NOMO-1 (cell line): ENCODE measurements at regions not wholly inside any gene's neighbourhood (a gene's known extent, or its start where the extent isn't known, plus 50 kb on each side); places are given as distances from the start of the nearest gene placed in this dataset.

Experiments
- DNase-seq, 2 experiments: peaks; one replicate each; lab custom pipeline; 2025; ENCODE audit not compliant: unreplicated experiment in 2 of 2; lab: John Stamatoyannopoulos, UW

- peak; percentile 22 for DNase-seq
Observed at GRCh38 chr2:74756356-74756890, 77.5 kb upstream of the HK2 start.

GRCh38 chr2:74759986-74760385 is 73.9 kb upstream of the HK2 start:
- DNase-seq, result no peak

DNA sequence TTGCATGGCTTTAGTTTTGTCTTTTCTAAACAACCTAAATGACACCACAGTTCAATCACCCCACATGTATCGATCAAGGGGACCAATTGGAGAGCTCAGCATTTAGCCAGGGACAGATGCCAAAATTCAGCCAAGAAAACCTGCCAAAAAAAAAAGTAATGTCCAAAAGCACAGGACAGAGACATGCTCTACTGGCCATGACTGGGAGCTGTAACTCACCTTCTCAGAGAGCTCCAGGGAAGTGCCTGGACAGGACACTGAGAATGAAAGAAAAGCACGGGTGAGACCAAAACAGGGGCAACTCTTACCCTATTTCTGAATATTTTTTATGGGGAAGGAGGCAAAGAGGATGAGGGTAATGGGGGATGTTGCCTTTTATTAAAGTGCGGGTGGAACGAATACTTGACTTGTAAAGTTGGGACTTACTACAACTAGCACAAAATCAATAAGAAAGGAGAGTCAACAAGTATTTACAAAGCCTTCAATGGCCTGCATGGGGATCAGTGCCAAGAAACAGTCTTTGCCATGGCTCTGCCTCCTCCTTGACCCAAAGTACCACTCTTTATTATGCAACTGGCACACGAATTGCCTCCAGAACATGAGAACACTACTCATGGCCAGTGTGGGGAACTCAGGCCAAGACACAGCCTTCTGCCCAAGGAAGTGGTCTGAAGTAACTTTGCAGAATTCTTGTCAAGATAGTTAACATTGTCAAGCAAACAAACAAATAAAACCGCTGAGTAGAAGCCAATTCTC is 72.9 kb upstream of the HK2 start:
- DNase-seq, result no peak

GRCh38 chr2:74762789-74763188 is 71.1 kb upstream of the HK2 start:
- DNase-seq, result peak; percentile 15 to 28

- DNase-seq, result no peak
Observed at GRCh38 chr2:74763962-74764428, 69.9 kb upstream of the HK2 start.

DNA sequence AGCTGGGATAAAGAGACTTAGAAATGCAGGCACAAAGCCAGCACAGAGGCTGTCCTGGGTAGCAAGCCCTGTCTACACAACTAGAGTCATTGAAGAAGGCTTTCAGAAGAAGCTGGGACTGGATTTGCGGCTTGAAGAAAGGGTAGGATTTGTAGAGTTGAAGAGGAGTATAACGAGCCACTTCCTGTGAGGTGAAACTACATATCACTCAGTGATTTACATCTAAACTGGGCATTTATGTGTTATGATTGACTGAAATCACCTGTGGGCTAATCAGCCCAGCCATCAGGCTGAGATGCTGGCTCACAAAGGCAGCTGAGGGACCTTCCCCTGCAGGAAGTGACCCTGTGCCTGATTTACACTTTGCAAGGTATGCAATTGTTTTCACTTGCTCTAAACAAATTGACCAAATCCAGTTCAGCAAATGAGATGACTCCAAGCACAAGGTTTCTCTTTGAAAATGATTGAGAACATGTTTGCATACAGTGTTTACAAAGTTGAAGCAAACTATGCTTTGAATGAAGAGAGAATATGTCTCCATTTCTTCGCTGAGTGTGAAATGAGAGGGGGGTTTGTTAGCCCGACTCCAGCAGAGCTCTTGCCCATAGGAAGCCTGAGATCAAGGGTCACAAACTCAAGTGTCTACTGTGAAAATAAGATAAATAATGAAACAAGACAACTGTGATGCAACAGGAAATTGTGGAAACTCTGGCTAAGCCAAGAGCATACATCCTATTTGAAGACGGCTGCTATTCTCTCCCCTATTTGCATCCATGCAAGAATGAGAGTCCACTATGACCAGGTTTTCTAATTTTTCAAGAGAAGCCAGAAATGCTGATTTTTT is 69.3 kb upstream of the HK2 start:
- peak; percentile 58 to 83 for DNase-seq

DNA sequence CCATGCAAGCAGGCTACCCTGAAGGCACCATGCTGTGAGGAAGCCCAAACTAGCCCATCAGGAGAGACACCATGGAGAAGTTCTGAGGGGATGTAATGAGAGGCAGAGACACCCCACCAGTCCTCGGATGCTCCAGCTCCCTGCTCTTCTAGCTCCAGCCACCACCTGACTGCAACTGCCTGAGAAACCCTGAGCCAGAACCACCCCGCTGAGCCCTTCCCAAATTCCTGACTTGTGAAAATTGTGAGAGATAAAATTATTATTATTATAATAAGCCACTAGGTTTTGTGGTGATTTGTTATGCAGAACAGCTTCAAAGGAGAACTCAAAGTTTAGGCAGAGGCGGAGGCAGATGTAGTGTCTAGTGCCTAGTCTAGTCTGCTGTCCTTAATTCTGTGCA is 67.1 kb upstream of the HK2 start:
- DNase-seq, result no peak

- no peak for DNase-seq
Observed at GRCh38 chr2:74767618-74768017, 66.3 kb upstream of the HK2 start.

DNA sequence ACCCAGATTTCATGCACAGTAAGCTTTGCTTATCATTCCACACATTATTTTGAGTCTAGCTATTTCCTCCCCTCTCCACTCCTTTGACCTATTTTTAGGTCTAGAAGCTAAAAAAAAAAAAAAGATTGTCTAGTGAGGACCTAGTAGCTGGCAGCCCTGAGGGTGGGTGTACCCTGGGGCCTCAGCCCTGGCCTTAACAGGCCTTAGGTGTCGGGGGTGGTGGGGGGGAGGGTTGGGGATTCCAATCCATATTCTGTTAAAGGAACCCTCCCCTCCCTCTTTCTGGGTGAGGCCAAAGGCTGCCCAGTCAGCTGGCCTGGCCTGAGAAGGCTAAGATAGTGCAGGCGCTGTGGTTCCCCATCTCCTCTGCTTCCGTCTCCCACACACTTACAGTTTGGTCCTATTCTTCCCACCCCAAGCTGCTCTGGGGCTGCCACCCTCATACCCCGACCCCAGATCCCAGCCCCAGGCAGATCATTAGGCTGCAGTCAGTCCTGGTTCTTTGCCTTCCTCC is 65.5 kb upstream of the HK2 start:
- no peak for DNase-seq

- DNase-seq, result no peak
Observed at GRCh38 chr2:74772046-74772445, 61.9 kb upstream of the HK2 start.

GRCh38 chr2:74777161-74777900 is 56.6 kb upstream of the HK2 start:
- DNase-seq, result no peak

DNA sequence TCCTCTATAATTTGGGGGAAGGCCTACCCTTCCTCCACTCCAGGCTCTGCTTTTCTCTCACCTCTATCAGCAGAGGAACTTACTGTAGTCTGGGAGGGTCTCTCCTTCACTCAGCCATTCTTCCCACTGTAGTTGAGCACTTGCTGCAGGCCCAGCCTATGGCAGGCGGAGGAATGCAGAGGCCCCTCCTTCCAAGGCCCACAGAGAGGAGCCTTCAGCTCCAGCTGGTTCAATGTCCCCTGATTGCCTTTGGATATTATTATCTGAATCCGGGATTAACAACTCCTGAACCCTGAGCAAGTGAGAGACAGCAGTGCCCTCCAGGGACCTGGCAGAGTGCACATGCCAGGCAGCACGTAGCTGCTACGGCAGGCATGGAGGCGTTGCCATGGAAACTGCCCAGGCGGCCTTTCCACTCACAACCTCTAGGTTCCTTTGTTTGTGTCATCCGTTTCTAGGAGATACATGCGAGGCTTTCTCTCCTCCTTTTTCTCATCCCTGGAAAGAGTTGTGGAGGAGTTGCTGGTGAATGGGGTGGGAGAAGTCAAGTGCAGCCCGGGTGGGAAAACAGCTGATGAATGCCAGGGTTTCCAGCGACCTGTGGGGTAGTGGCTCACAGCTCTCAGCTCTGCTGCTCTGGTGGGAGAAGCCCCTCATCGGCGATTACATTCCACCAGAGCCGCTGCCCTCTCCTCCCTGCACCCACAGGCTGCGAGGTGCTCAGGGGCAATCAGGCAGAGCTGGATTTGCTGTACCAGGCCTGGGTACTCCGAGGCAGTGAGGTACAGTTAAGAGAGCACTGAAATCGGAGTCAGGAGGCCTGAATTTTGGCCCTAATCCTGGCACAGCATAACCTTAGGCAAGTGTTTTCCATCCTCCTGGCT is 55.3 kb upstream of the HK2 start:
- no peak for DNase-seq

- DNase-seq, result no peak
Observed at GRCh38 chr2:74779265-74779558, 54.7 kb upstream of the HK2 start.

GRCh38 chr2:74779587-74780135 is 54.3 kb upstream of the HK2 start:
- DNase-seq, result no peak
